Neuronal stem cell (in vitro differentiated cells): ENCODE measurements at regions not wholly inside any gene's neighbourhood (a gene's known extent, or its start where the extent isn't known, plus 50 kb on each side); places are given as distances from the start of the nearest gene placed in this dataset.

ENCODE experiments used
- DNase-seq: peaks from one replicate; pipeline ENCODE4 v3.0.0-alpha.2; 2013; ENCODE audit warnings: low spot score
- H2AFZ ChIP-seq: one replicate; pipeline ENCODE4 v1.6.1; 2013; ENCODE audit warnings: mild to moderate bottlenecking, low read length, inconsistent platforms
- H2AK5ac ChIP-seq: 2 replicates; pipeline ENCODE4 v1.6.1; 2013; ENCODE audit warnings: low read depth, mild to moderate bottlenecking, inconsistent platforms, low read length, moderate library complexity, mixed read lengths
- H2BK120ac ChIP-seq: 2 replicates; pipeline ENCODE4 v1.6.1; 2013; ENCODE audit warnings: low read depth, mild to moderate bottlenecking, inconsistent platforms, low read length, moderate library complexity, mixed read lengths
- H2BK12ac ChIP-seq: one replicate; pipeline ENCODE4 v1.6.1; 2013; ENCODE audit warnings: low read length, inconsistent platforms
- H2BK15ac ChIP-seq: 2 replicates; pipeline ENCODE4 v1.6.1; 2013; ENCODE audit warnings: mild to moderate bottlenecking, low read length, inconsistent platforms, mixed read lengths
- H2BK5ac ChIP-seq: one replicate; pipeline ENCODE4 v1.6.1; 2013; ENCODE audit warnings: inconsistent platforms, mild to moderate bottlenecking, low read length, moderate library complexity
- H3K14ac ChIP-seq: one replicate; pipeline ENCODE4 v1.6.1; 2013; ENCODE audit warnings: low read length, inconsistent platforms
- H3K18ac ChIP-seq: 2 replicates; pipeline ENCODE4 v1.6.1; 2013; ENCODE audit warnings: low read length, inconsistent platforms
- H3K23ac ChIP-seq: 2 replicates; pipeline ENCODE4 v1.6.1; 2013; ENCODE audit warnings: low read depth, mild to moderate bottlenecking, mixed read lengths, low read length, inconsistent platforms; ENCODE audit not compliant: poor library complexity
- H3K27ac ChIP-seq: replicated peaks from 3 replicates; pipeline ENCODE4 v1.5.1; 2013; ENCODE audit warnings: low read length, inconsistent platforms
- H3K27me3 ChIP-seq, 3 experiments: 2 replicates each; pipeline ENCODE4 v1.6.1; 2013; ENCODE audit warnings: low read length in 3 of 3, mild to moderate bottlenecking in 2 of 3, inconsistent platforms in 1 of 3, low read depth in 1 of 3, mixed read lengths in 1 of 3, moderate library complexity in 1 of 3; ENCODE audit not compliant: control insufficient read depth in 3 of 3, insufficient read depth in 3 of 3
- H3K36me3 ChIP-seq, 2 donors: replicated peaks in 1 of 2; 2 replicates each; pipeline ENCODE4 v1.6.1; 2013; ENCODE audit warnings: low read length in 2 of 2; ENCODE audit not compliant: control insufficient read depth in 2 of 2, insufficient read depth in 2 of 2
- H3K4ac ChIP-seq: 2 replicates; pipeline ENCODE4 v1.6.1; 2013; ENCODE audit warnings: inconsistent platforms, mild to moderate bottlenecking, low read length, moderate library complexity
- H3K4me1 ChIP-seq, 2 donors: 1 replicate in 1 of 2; 2 replicates in 1 of 2; pipeline ENCODE4 v1.6.1; 2013; ENCODE audit warnings: low read length in 2 of 2, low read depth in 1 of 2; ENCODE audit not compliant: control insufficient read depth in 2 of 2, insufficient read depth in 1 of 2
- H3K4me2 ChIP-seq: one replicate; pipeline ENCODE4 v1.6.1; 2013; ENCODE audit warnings: mild to moderate bottlenecking, low read length, inconsistent platforms; ENCODE audit not compliant: insufficient read depth, poor library complexity, severe bottlenecking
- H3K4me3 ChIP-seq, 2 donors: 2 replicates each; pipeline ENCODE4 v1.5.1; 2013; ENCODE audit warnings: low read length in 2 of 2, mild to moderate bottlenecking in 2 of 2, inconsistent platforms in 1 of 2, moderate library complexity in 1 of 2
- H3K79me1 ChIP-seq: one replicate; pipeline ENCODE4 v1.6.1; 2013; ENCODE audit warnings: low read depth, mild to moderate bottlenecking, inconsistent platforms, low read length, moderate library complexity
- H3K9ac ChIP-seq: one replicate; pipeline ENCODE4 v1.6.1; 2013; ENCODE audit warnings: mild to moderate bottlenecking, low read depth, low read length, inconsistent platforms; ENCODE audit not compliant: poor library complexity
- H3K9me3 ChIP-seq, 2 donors: replicated peaks in 1 of 2; 2 replicates each; pipeline versions ENCODE3 to v1.6.1; 2013; ENCODE audit warnings: low read length in 2 of 2, mild to moderate bottlenecking in 2 of 2, inconsistent platforms in 1 of 2, low read depth in 1 of 2, mixed read lengths in 1 of 2, moderate library complexity in 1 of 2; ENCODE audit not compliant: control insufficient read depth in 2 of 2, insufficient read depth in 1 of 2
- H4K8ac ChIP-seq: one replicate; pipeline ENCODE4 v1.6.1; 2013; ENCODE audit warnings: low read depth, mild to moderate bottlenecking, inconsistent platforms, low read length, moderate library complexity
- H4K91ac ChIP-seq: one replicate; pipeline ENCODE4 v1.6.1; 2013; ENCODE audit warnings: low read length, low read depth, mild to moderate bottlenecking, inconsistent platforms; ENCODE audit not compliant: poor library complexity
- WGBS, 2 donors: extraction: QIAGEN DNeasy Blood & Tissue Kit; methylation state at CpG; one replicate each; pipeline ENCODE4 v1.1.7; 2013; ENCODE audit warnings: missing lambda C conversion rate in 2 of 2, mixed read lengths in 1 of 2; ENCODE audit not compliant: insufficient read length in 2 of 2, insufficient replicate concordance in 1 of 2; ENCODE audit errors: extremely low coverage in 2 of 2; 5-methylcytosine and 5-hydroxymethylcytosine counted together

DNA sequence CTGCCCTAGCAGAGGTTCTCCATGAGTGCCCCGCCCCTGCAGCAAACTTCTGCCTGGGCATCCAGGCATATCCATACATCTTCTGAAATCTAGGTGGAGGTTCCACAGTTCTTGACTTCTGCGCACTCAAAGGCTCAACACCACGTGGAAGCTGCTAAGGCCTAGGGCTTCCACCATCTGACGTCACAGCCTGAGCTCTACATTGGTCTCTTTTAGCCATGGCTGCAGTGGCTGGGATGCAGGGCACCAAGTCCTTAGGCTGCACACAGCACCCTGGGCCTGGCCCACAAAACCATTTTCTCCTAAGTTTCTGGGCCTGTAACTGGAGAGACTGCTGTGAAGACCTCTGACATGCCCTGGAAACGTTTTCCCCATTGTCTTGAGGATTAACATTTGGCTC, 272.6 kb upstream of the PLXNA2 start:
- no CpG with 5 or more reads among the region's 5 CpGs for WGBS, 2 donors
- no peak overlapping the region for H3K4ac ChIP-seq

DNA sequence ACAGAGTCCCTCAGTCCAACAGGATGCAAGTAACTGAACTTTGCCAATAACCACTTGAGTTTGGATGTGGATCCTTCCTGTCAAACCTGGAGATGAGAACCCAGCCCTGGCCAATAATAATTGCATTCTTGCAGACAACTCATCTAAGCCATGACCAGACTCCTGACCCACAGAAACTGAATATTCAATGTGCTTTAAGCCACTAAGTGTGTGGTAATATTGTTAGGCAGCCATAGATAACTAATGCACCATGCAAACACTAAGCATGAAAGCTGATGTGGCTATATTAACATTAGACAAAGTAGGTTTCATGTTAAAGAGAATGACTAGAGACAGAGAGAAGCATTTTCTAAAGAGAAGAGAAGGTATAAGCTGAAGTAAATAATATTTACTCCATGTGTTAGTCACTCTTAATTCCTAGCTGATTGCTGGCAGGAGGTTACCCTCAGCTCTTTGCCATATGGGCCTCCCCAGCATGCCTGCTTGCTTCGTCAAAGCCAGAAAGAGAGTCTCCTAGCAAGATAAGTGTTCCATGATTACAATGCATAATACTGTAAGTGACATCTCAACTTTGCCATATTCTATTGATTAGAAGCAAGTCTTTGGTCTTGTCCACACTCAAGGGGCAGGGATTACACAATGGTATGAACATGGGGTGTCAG, 276.4 kb upstream of the PLXNA2 start:
- Histone ChIP-seq H3K79me1 (peaks cover 2% of the 10 kb centered on the region), H2BK120ac (no peak overlapping the region), H2AFZ (no peak overlapping the region), H3K14ac (no peak overlapping the region), H3K4me2 (no peak overlapping the region), H3K27me3 (no peaks in the 10 kb centered on the region), H3K18ac (no peak overlapping the region), H3K9ac (no peak overlapping the region), H2BK15ac (no peak overlapping the region), H2AK5ac (no peak overlapping the region), H3K4me1 (no peaks in the 10 kb centered on the region), H4K8ac (no peak overlapping the region), H3K4ac (no peak overlapping the region), H2BK5ac (no peak overlapping the region), H3K9me3 (no peaks in the 10 kb centered on the region), H2BK12ac (no peak overlapping the region), H3K4me3 (no peak overlapping the region), H3K27ac (no peak overlapping the region), H4K91ac (no peak overlapping the region), H3K36me3 (no peaks in the 10 kb centered on the region), H3K23ac (no peak overlapping the region)
- no CpG with 5 or more reads among the region's 1 CpG for WGBS, 2 donors
- DNase-seq, result no peak

More for the DNA sequence above, 272.6 kb upstream of the PLXNA2 start:
- Histone ChIP-seq H3K4me1 (no peaks in the 10 kb centered on the region), H3K14ac (no peak overlapping the region), H3K4me2 (no peak overlapping the region), H3K4me3 (no peak overlapping the region), H3K9ac (no peak overlapping the region), H2BK12ac (no peak overlapping the region), H3K9me3 (no peaks in the 10 kb centered on the region), H4K8ac (no peak overlapping the region), H2AK5ac (no peak overlapping the region), H3K79me1 (peaks cover 2% of the 10 kb centered on the region), H3K23ac (no peak overlapping the region), H3K27ac (no peak overlapping the region), H3K27me3 (peaks cover 0 to 2% (median 0%) of the 10 kb centered on the region in 3 experiments), H2BK120ac (no peak overlapping the region), H3K36me3 (no peaks in the 10 kb centered on the region), H2BK15ac (no peak overlapping the region), H2BK5ac (no peak overlapping the region), H4K91ac (no peak overlapping the region), H3K18ac (no peak overlapping the region), H2AFZ (no peak overlapping the region)
- DNase-seq, result no peak

DNA sequence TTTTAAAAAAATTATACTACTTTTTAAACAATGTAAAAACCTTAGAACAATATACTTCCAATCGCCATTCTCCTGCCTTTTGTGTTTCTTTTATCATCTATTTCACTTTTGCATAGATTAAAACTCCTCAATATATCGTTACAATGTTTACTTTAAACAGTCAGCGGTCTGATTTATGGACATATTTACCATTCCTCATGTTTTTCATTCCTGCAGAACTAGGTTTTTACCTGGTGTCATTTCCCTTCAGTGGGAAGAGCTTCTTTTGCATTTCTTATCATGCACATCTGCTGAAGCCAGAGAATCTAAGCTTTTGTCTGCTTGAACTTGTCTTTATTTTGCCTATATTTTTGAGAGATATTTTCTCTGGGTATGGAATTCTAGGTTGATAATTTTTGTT, 277.4 kb upstream of the PLXNA2 start:
- Histone ChIP-seq H2BK15ac (no peak overlapping the region), H2AK5ac (no peak overlapping the region), H3K14ac (no peak overlapping the region), H3K27me3 (no peaks in the 10 kb centered on the region), H3K36me3 (no peaks in the 10 kb centered on the region), H4K91ac (no peak overlapping the region), H2BK5ac (no peak overlapping the region), H3K4me3 (no peak overlapping the region), H3K4me2 (no peak overlapping the region), H3K4me1 (peaks cover 0 to 2% of the 10 kb centered on the region in 2 donors), H4K8ac (no peak overlapping the region), H3K9ac (no peak overlapping the region), H3K23ac (no peak overlapping the region), H2AFZ (no peak overlapping the region), H2BK120ac (no peak overlapping the region), H2BK12ac (no peak overlapping the region), H3K27ac (no peak overlapping the region), H3K18ac (no peak overlapping the region), H3K9me3 (no peaks in the 10 kb centered on the region), H3K79me1 (no peaks in the 10 kb centered on the region), H3K4ac (no peak overlapping the region)
- WGBS, 2 donors, result no CpG with 5 or more reads among the region's 3 CpGs
- DNase-seq, result no peak

DNA sequence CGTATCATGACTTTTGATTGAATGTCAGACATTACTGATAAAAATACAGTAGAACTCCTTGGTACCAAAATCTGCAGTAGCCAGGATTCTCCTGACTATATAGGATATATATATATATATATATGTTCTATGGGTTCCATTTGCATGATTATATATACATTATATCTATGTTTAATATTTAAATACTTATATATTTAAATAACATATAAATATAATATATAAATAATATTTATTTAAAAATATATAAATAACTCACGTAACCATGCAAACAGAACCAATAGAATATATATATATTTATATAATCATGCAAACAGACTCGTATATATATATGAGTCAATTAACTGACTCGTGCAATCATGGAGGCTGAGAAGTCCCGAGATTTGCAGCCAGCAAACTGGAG, 278.8 kb upstream of the PLXNA2 start:
- no peak overlapping the region for H3K14ac ChIP-seq
- H2BK12ac ChIP-seq, result no peak overlapping the region
- H3K18ac ChIP-seq, result no peak overlapping the region
- no peak overlapping the region for H4K8ac ChIP-seq
- H2AFZ ChIP-seq, result no peak overlapping the region
- H4K91ac ChIP-seq, result no peak overlapping the region
- H3K4me2 ChIP-seq, result no peak overlapping the region
- H2BK120ac ChIP-seq, result no peak overlapping the region
- WGBS, 2 donors, result no CpG with 5 or more reads among the region's 5 CpGs
- H2BK5ac ChIP-seq, result no peak overlapping the region
- H3K23ac ChIP-seq, result no peak overlapping the region
- H3K79me1 ChIP-seq, result no peaks in the 10 kb centered on the region
- no peak overlapping the region for H3K9ac ChIP-seq
- no peak overlapping the region for H3K27ac ChIP-seq
- H2BK15ac ChIP-seq, result no peak overlapping the region
- H3K4me1 ChIP-seq, result peaks cover 0 to 7% of the 10 kb centered on the region in 2 donors
- no peak for DNase-seq
- no peak overlapping the region for H3K4ac ChIP-seq
- no peaks in the 10 kb centered on the region for H3K27me3 ChIP-seq
- no peaks in the 10 kb centered on the region for H3K9me3 ChIP-seq
- H3K4me3 ChIP-seq, result no peak overlapping the region
- H3K36me3 ChIP-seq, result no peaks in the 10 kb centered on the region
- no peak overlapping the region for H2AK5ac ChIP-seq
